ENCODE measurements at regions not wholly inside any gene's neighbourhood (a gene's known extent, or its start where the extent isn't known, plus 50 kb on each side); places are given as distances from the start of the nearest gene placed in this dataset.

GRCh38 chr3:152155246-152156020, 113.3 kb upstream of the MBNL1 start:
- no peak for TF ChIP-seq CTCF (IDR thresholded peaks at IDR 0.05; ENCODE audit: partially characterized antibody, unreplicated experiment)
- Mint-ChIP-seq H3K4me3 (ENCODE audit: unreplicated experiment) (no peak overlapping the region), H3K36me3 (ENCODE audit: unreplicated experiment) (no peaks in the 10 kb centered on the region), H3K4me1 (ENCODE audit: low read depth, unreplicated experiment) (no peaks in the 10 kb centered on the region), H3K27ac (ENCODE audit: unreplicated experiment) (no peak overlapping the region), H3K27me3 (ENCODE audit: unreplicated experiment) (no peaks in the 10 kb centered on the region), H3K9me3 (ENCODE audit: unreplicated experiment) (peaks cover 2% of the 10 kb centered on the region)
- DNase-seq: no peak

- Mint-ChIP-seq H3K27me3 (ENCODE audit: unreplicated experiment) (no peaks in the 10 kb centered on the region), H3K27ac (ENCODE audit: unreplicated experiment) (no peak overlapping the region), H3K4me3 (ENCODE audit: unreplicated experiment) (no peak overlapping the region), H3K4me1 (ENCODE audit: low read depth, unreplicated experiment) (no peaks in the 10 kb centered on the region), H3K36me3 (ENCODE audit: unreplicated experiment) (no peaks in the 10 kb centered on the region), H3K9me3 (ENCODE audit: unreplicated experiment) (peaks cover 2% of the 10 kb centered on the region)
- DNase-seq: no peak
- no peak for TF ChIP-seq CTCF (IDR thresholded peaks at IDR 0.05; ENCODE audit: partially characterized antibody, unreplicated experiment)
Measured at GRCh38 chr3:152156880-152157279, 111.8 kb upstream of the MBNL1 start.

GRCh38 chr3:152157337-152157736, 111.4 kb upstream of the MBNL1 start:
- Mint-ChIP-seq H3K36me3 (ENCODE audit: unreplicated experiment) (no peaks in the 10 kb centered on the region), H3K4me1 (ENCODE audit: low read depth, unreplicated experiment) (no peaks in the 10 kb centered on the region), H3K4me3 (ENCODE audit: unreplicated experiment) (no peak overlapping the region), H3K9me3 (ENCODE audit: unreplicated experiment) (peaks cover 2% of the 10 kb centered on the region), H3K27ac (ENCODE audit: unreplicated experiment) (no peak overlapping the region), H3K27me3 (ENCODE audit: unreplicated experiment) (no peaks in the 10 kb centered on the region)
- no peak for DNase-seq
- TF ChIP-seq CTCF (IDR thresholded peaks at IDR 0.05; ENCODE audit: partially characterized antibody, unreplicated experiment): no peak

GRCh38 chr3:152159328-152159727, 109.4 kb upstream of the MBNL1 start:
- H3K9me3 Mint-ChIP-seq (ENCODE audit: unreplicated experiment): no peaks in the 10 kb centered on the region
- H3K4me1 Mint-ChIP-seq (ENCODE audit: low read depth, unreplicated experiment): no peaks in the 10 kb centered on the region
- no peak for DNase-seq
- H3K4me3 Mint-ChIP-seq (ENCODE audit: unreplicated experiment): no peak overlapping the region
- no peak for TF ChIP-seq CTCF (IDR thresholded peaks at IDR 0.05; ENCODE audit: partially characterized antibody, unreplicated experiment)
- no peaks in the 10 kb centered on the region for H3K36me3 Mint-ChIP-seq (ENCODE audit: unreplicated experiment)
- no peaks in the 10 kb centered on the region for H3K27me3 Mint-ChIP-seq (ENCODE audit: unreplicated experiment)
- no peak overlapping the region for H3K27ac Mint-ChIP-seq (ENCODE audit: unreplicated experiment)

- Mint-ChIP-seq H3K27me3 (ENCODE audit: unreplicated experiment) (no peaks in the 10 kb centered on the region), H3K4me1 (ENCODE audit: low read depth, unreplicated experiment) (no peaks in the 10 kb centered on the region), H3K36me3 (ENCODE audit: unreplicated experiment) (no peaks in the 10 kb centered on the region), H3K9me3 (ENCODE audit: unreplicated experiment) (no peaks in the 10 kb centered on the region), H3K4me3 (ENCODE audit: unreplicated experiment) (no peak overlapping the region), H3K27ac (ENCODE audit: unreplicated experiment) (no peak overlapping the region)
- no peak for DNase-seq
- TF ChIP-seq CTCF (IDR thresholded peaks at IDR 0.05; ENCODE audit: partially characterized antibody, unreplicated experiment): no peak
Measured at GRCh38 chr3:152160350-152161011, 108.2 kb upstream of the MBNL1 start.
